GM18508 (cell line): ENCODE measurements at regions not wholly inside any gene's neighbourhood (a gene's known extent, or its start where the extent isn't known, plus 50 kb on each side); places are given as distances from the start of the nearest gene placed in this dataset.

Experiments
- ATAC-seq: cut with Tn5 transposase; IDR thresholded peaks from one replicate; pipeline ENCODE4 v1.9.1; 2021; ENCODE audit warnings: moderate number of reproducible peaks; ENCODE audit not compliant: insufficient read depth, unreplicated experiment

- no peak for ATAC-seq
Measured at GRCh38 chr4:187207931-187208330, 484.3 kb upstream of the FAT1 start.

- no peak for ATAC-seq
Measured at GRCh38 chr4:187208651-187209050, 485.0 kb upstream of the FAT1 start.

- no peak for ATAC-seq
Measured at GRCh38 chr4:187209921-187210613, 486.4 kb upstream of the FAT1 start.

GRCh38 chr4:187212446-187213080 is 488.9 kb upstream of the FAT1 start:
- ATAC-seq = no peak

- ATAC-seq = no peak
Measured at GRCh38 chr4:187215438-187215837, 491.8 kb upstream of the FAT1 start.

- no peak for ATAC-seq
Measured at GRCh38 chr4:187218705-187219245, 495.1 kb upstream of the FAT1 start.

GRCh38 chr4:187224560-187224959 is 500.9 kb upstream of the FAT1 start:
- ATAC-seq = no peak

GRCh38 chr4:187227907-187228704 is 504.4 kb upstream of the FAT1 start:
- ATAC-seq = no peak

GRCh38 chr4:187232196-187232595 is 508.5 kb upstream of the FAT1 start:
- ATAC-seq = no peak

- no peak for ATAC-seq
Measured at GRCh38 chr4:187232796-187233195, 509.1 kb upstream of the FAT1 start.

- ATAC-seq = no peak
Measured at GRCh38 chr4:187235456-187236170, 512.0 kb upstream of the FAT1 start.

- no peak for ATAC-seq
Measured at GRCh38 chr4:187236209-187236890, 512.7 kb upstream of the FAT1 start.

GRCh38 chr4:187238646-187239045 is 515.0 kb upstream of the FAT1 start:
- ATAC-seq = no peak

- no peak for ATAC-seq
Measured at GRCh38 chr4:187251896-187252295, 528.2 kb upstream of the FAT1 start.

- ATAC-seq = no peak
Measured at GRCh38 chr4:187256897-187257296, 533.2 kb upstream of the FAT1 start.

- ATAC-seq = no peak
Measured at GRCh38 chr4:187258651-187259401, 535.2 kb upstream of the FAT1 start.

GRCh38 chr4:187268940-187269339 is 545.3 kb upstream of the FAT1 start:
- no peak for ATAC-seq

GRCh38 chr4:187270154-187270553 is 546.5 kb upstream of the FAT1 start:
- no peak for ATAC-seq

- ATAC-seq = no peak
Measured at GRCh38 chr4:187271848-187272247, 548.2 kb upstream of the FAT1 start.
